Progenitor cell of endocrine pancreas (in vitro differentiated cells): ENCODE measurements at regions not wholly inside any gene's neighbourhood (a gene's known extent, or its start where the extent isn't known, plus 50 kb on each side); places are given as distances from the start of the nearest gene placed in this dataset.
A peak's percentile ranks its signal among the peaks of the same experiment; 100 is the strongest.

Experiments
- DNase-seq: peaks from one replicate; pipeline ENCODE4 v3.0.0; 2021; ENCODE audit warnings: low spot score; ENCODE audit not compliant: unreplicated experiment
- H3K27ac Mint-ChIP-seq: 2 replicates; pipeline ENCODE4 v1.8.0; 2021; ENCODE audit warnings: mild to moderate bottlenecking, moderate library complexity, mixed read lengths
- H3K27me3 Mint-ChIP-seq: 2 replicates; pipeline ENCODE4 v1.8.0; 2021; ENCODE audit warnings: mixed read lengths
- H3K36me3 Mint-ChIP-seq: 2 replicates; pipeline ENCODE4 v1.8.0; 2022; ENCODE audit warnings: mixed read lengths; ENCODE audit not compliant: insufficient read depth
- H3K4me1 Mint-ChIP-seq: 2 replicates; pipeline ENCODE4 v1.8.0; 2021; ENCODE audit warnings: low read depth, mixed read lengths
- H3K4me3 Mint-ChIP-seq: 2 replicates; pipeline ENCODE4 v1.8.0; 2021; ENCODE audit warnings: low read depth, mild to moderate bottlenecking, moderate library complexity, mixed read lengths
- H3K9me3 Mint-ChIP-seq: 2 replicates; pipeline ENCODE4 v1.8.0; 2021; ENCODE audit warnings: low read depth, mixed read lengths
- CTCF ChIP-seq: fragments of 200-600 bp; sonication (generic); IDR thresholded peaks from one replicate; pipeline ENCODE4 v1.5.0; 2021; ENCODE audit warnings: antibody characterized with exemption, mild to moderate bottlenecking; ENCODE audit not compliant: unreplicated experiment

- DNase-seq: no peak
- Mint-ChIP-seq H3K27me3 (no peaks in the 10 kb centered on the region), H3K27ac (no peak overlapping the region), H3K4me3 (no peak overlapping the region), H3K36me3 (no peaks in the 10 kb centered on the region), H3K4me1 (peaks cover 20% of the 10 kb centered on the region), H3K9me3 (no peaks in the 10 kb centered on the region)
- no peak for TF ChIP-seq CTCF
Observed at GRCh38 chr2:105609746-105610402, 134.8 kb upstream of the NCK2 start.

GRCh38 chr2:105607920-105608504, 136.7 kb upstream of the NCK2 start:
- Mint-ChIP-seq H3K27ac (no peak overlapping the region), H3K4me1 (peaks cover 20% of the 10 kb centered on the region), H3K27me3 (no peaks in the 10 kb centered on the region), H3K4me3 (no peak overlapping the region), H3K9me3 (no peaks in the 10 kb centered on the region), H3K36me3 (no peaks in the 10 kb centered on the region)
- no peak for TF ChIP-seq CTCF
- DNase-seq: no peak

- H3K4me1 Mint-ChIP-seq: peaks cover 15% of the 10 kb centered on the region
- TF ChIP-seq CTCF: no peak
- H3K36me3 Mint-ChIP-seq: no peaks in the 10 kb centered on the region
- DNase-seq: no peak
- H3K27ac Mint-ChIP-seq: no peak overlapping the region
- H3K27me3 Mint-ChIP-seq: no peaks in the 10 kb centered on the region
- no peak overlapping the region for H3K4me3 Mint-ChIP-seq
- H3K9me3 Mint-ChIP-seq: no peaks in the 10 kb centered on the region
Observed at GRCh38 chr2:105606081-105606480, 138.6 kb upstream of the NCK2 start.

- no peak for TF ChIP-seq CTCF
- DNase-seq: no peak
- Mint-ChIP-seq H3K4me1 (peaks cover 13% of the 10 kb centered on the region), H3K27ac (no peak overlapping the region), H3K36me3 (no peaks in the 10 kb centered on the region), H3K4me3 (no peak overlapping the region), H3K9me3 (peaks cover 4% of the 10 kb centered on the region), H3K27me3 (no peaks in the 10 kb centered on the region)
Observed at GRCh38 chr2:105604938-105605337, 139.8 kb upstream of the NCK2 start.

GRCh38 chr2:105600949-105601794, 143.5 kb upstream of the NCK2 start:
- H3K27me3 Mint-ChIP-seq: peaks cover 4% of the 10 kb centered on the region
- peaks cover 5% of the 10 kb centered on the region for H3K9me3 Mint-ChIP-seq
- no peak overlapping the region for H3K4me3 Mint-ChIP-seq
- H3K27ac Mint-ChIP-seq: peak overlapping the region; percentile 81
- H3K36me3 Mint-ChIP-seq: no peaks in the 10 kb centered on the region
- no peak for TF ChIP-seq CTCF
- no peak for DNase-seq
- H3K4me1 Mint-ChIP-seq: peaks cover 12% of the 10 kb centered on the region
